Neural crest cell (in vitro differentiated cells): ENCODE measurements at regions not wholly inside any gene's neighbourhood (a gene's known extent, or its start where the extent isn't known, plus 50 kb on each side); places are given as distances from the start of the nearest gene placed in this dataset.

Source experiments
- DNase-seq: peaks from one replicate; pipeline ENCODE4 v3.0.0; 2021; ENCODE audit warnings: low read depth, mixed read lengths, low spot score
- H3K27ac Mint-ChIP-seq: one replicate; pipeline ENCODE4 v1.8.0; 2021; ENCODE audit warnings: mild to moderate bottlenecking, mixed read lengths; ENCODE audit not compliant: unreplicated experiment
- H3K27me3 Mint-ChIP-seq: 2 replicates; pipeline ENCODE4 v1.8.0; 2021; ENCODE audit warnings: low read depth, mild to moderate bottlenecking, mixed read lengths
- H3K36me3 Mint-ChIP-seq: 2 replicates; pipeline ENCODE4 v1.8.0; 2021; ENCODE audit warnings: low read depth, mild to moderate bottlenecking, mixed read lengths
- H3K4me1 Mint-ChIP-seq: 2 replicates; pipeline ENCODE4 v1.8.0; 2021; ENCODE audit warnings: mixed read lengths
- H3K4me3 Mint-ChIP-seq: one replicate; pipeline ENCODE4 v1.8.0; 2021; ENCODE audit warnings: mild to moderate bottlenecking, mixed read lengths
- H3K9me3 Mint-ChIP-seq: 2 replicates; pipeline ENCODE4 v1.8.0; 2021; ENCODE audit warnings: mixed read lengths
- TF ChIP-seq, protein P1 (sequence below): fragments of 200-600 bp; sonication (generic); conservative IDR thresholded peaks from 2 replicates; pipeline ENCODE4 v1.5.0; 2021; ENCODE audit warnings: antibody characterized with exemption, mild to moderate bottlenecking

DNA sequence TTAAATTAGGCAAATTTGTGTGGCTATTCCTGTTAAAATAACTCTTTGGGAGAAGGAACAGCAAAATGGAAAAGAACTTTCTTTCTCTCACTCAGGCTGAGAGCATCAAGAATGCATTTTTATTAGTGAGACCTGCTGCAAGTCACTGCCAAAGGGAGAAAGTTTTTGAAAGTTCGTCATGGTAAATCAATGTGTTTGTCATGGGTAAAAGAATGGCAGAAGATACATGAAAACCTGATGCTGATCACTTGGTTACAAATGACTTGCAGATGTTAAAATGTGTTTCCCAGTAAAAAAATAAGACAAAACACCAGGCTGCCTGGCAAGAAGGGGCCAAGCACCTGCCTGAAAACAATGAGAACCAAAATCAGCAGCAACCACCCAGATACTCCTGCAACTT is 484.7 kb upstream of the NRP1 start:
- no peaks in the 10 kb centered on the region for H3K27me3 Mint-ChIP-seq
- H3K4me1 Mint-ChIP-seq = peaks cover 20% of the 10 kb centered on the region
- TF ChIP-seq, protein P1, sequence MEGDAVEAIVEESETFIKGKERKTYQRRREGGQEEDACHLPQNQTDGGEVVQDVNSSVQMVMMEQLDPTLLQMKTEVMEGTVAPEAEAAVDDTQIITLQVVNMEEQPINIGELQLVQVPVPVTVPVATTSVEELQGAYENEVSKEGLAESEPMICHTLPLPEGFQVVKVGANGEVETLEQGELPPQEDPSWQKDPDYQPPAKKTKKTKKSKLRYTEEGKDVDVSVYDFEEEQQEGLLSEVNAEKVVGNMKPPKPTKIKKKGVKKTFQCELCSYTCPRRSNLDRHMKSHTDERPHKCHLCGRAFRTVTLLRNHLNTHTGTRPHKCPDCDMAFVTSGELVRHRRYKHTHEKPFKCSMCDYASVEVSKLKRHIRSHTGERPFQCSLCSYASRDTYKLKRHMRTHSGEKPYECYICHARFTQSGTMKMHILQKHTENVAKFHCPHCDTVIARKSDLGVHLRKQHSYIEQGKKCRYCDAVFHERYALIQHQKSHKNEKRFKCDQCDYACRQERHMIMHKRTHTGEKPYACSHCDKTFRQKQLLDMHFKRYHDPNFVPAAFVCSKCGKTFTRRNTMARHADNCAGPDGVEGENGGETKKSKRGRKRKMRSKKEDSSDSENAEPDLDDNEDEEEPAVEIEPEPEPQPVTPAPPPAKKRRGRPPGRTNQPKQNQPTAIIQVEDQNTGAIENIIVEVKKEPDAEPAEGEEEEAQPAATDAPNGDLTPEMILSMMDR = no peak
- H3K27ac Mint-ChIP-seq = peak overlapping the region; percentile 27
- no peaks in the 10 kb centered on the region for H3K36me3 Mint-ChIP-seq
- no peak overlapping the region for H3K4me3 Mint-ChIP-seq
- DNase-seq = no peak
- H3K9me3 Mint-ChIP-seq = peaks cover 4% of the 10 kb centered on the region

DNA sequence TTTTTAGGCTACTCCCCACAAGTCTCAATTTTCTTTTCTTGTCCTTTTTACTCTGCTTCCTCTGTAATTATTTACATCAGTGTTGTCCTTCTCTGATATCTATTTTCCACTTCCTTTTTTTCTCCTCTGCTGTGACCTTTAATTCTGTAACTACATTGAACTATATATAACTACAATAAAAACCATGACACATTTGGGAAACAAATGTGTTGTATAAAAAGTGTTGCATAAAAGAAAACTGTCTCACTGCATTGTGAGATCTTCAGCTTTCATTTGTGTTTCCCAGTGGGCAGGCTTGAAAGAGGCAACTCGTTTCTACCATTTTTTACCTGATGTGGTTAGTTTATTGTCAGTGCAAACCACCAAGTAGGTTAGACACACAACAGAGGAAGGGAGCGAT is 483.9 kb upstream of the NRP1 start:
- H3K36me3 Mint-ChIP-seq = no peaks in the 10 kb centered on the region
- TF ChIP-seq, protein P1 = no peak
- no peak overlapping the region for H3K27ac Mint-ChIP-seq
- no peak for DNase-seq
- peaks cover 7% of the 10 kb centered on the region for H3K9me3 Mint-ChIP-seq
- H3K4me3 Mint-ChIP-seq = no peak overlapping the region
- no peaks in the 10 kb centered on the region for H3K27me3 Mint-ChIP-seq
- H3K4me1 Mint-ChIP-seq = peaks cover 20% of the 10 kb centered on the region

DNA sequence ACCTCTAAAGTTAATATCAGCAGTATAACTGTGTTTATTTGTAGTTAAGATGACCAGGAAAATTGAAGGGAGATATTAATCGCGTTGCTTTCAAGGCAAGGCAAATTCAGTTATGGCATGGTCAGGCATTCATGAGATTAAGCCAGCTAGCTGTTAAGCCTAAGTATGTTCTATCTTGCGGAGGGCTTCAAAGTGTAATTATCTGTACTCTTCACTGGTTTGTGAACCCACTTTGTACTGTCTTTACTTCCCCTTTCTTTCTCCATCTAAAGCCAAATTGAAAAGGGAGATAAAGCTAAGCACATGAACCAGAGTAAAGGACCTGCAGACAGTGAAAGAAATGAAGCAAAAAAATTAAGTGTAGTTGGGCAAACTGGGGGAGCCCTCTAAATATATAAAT is 483.1 kb upstream of the NRP1 start:
- TF ChIP-seq, protein P1 = no peak
- Mint-ChIP-seq H3K27me3 (no peaks in the 10 kb centered on the region), H3K4me3 (no peak overlapping the region), H3K27ac (no peak overlapping the region), H3K4me1 (peaks cover 20% of the 10 kb centered on the region), H3K36me3 (no peaks in the 10 kb centered on the region), H3K9me3 (peaks cover 10% of the 10 kb centered on the region)
- DNase-seq = no peak

DNA sequence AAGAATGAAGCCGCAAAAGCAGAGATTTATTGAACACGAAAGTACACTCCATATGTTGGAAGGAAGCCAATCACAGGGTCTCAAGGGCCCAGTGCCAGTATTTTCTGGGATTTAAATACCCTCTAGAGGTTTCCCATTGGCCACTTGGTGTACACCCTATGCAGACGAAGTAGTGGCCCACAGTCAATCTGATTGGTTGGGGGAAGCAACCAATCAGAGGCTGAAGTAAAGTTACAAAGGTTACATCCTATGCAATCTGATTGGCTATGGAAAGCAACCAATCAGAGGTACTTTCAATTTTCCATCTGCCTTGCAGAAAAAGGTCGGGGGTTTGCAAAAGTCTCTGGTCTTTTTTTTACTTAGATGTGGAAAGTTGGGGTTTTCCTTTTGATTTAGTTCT is 481.3 kb upstream of the NRP1 start:
- peaks cover 10% of the 10 kb centered on the region for H3K9me3 Mint-ChIP-seq
- TF ChIP-seq, protein P1 = no peak
- H3K36me3 Mint-ChIP-seq = no peaks in the 10 kb centered on the region
- H3K4me1 Mint-ChIP-seq = peaks cover 19% of the 10 kb centered on the region
- DNase-seq = no peak
- no peak overlapping the region for H3K27ac Mint-ChIP-seq
- H3K27me3 Mint-ChIP-seq = no peaks in the 10 kb centered on the region
- no peak overlapping the region for H3K4me3 Mint-ChIP-seq

DNA sequence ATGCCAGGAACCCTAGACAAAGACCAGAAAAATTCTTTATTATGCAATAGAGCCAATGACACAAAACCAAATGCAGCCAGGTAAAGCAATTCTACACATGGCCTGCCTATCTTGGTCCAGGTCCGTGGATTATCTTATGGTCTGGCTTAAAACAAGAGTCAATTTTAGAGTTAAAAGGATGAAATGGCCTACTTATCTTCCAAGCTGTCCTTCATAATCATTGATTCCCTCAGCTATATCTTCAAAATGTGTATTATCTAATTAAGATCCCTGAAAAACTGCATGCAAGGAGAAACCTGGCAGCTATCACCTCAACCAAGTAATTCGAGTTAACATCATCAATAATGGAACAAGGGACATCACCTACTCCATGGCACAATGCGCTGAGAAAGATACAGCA is 479.4 kb upstream of the NRP1 start:
- Mint-ChIP-seq H3K4me3 (no peak overlapping the region), H3K4me1 (peaks cover 7% of the 10 kb centered on the region), H3K27ac (no peak overlapping the region), H3K9me3 (peaks cover 10% of the 10 kb centered on the region), H3K27me3 (no peaks in the 10 kb centered on the region), H3K36me3 (no peaks in the 10 kb centered on the region)
- TF ChIP-seq, protein P1 = no peak
- DNase-seq = no peak

DNA sequence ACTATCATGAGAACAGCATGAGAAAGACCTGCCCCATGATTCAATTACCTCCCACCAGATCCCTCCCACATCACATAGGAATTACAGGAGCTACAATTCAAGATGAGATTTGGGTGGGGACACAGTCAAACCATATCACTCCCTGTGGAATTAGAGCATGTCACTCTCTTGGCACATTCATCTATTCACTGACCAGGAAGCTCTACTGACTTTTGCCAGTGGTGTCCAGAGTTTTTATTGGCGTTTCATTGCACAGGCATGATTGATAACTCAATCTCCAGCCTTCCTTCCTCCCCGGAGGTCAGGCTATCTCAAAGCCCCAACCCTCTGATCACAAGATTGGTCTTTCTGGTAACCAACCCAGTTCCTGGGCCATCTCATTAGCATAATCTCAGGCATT is 478.9 kb upstream of the NRP1 start:
- no peak for DNase-seq
- H3K27ac Mint-ChIP-seq = no peak overlapping the region
- no peaks in the 10 kb centered on the region for H3K36me3 Mint-ChIP-seq
- H3K4me3 Mint-ChIP-seq = no peak overlapping the region
- H3K4me1 Mint-ChIP-seq = peaks cover 8% of the 10 kb centered on the region
- H3K27me3 Mint-ChIP-seq = no peaks in the 10 kb centered on the region
- TF ChIP-seq, protein P1 = no peak
- peaks cover 10% of the 10 kb centered on the region for H3K9me3 Mint-ChIP-seq
